ENCODE measurements at regions not wholly inside any gene's neighbourhood (a gene's known extent, or its start where the extent isn't known, plus 50 kb on each side); places are given as distances from the start of the nearest gene placed in this dataset.

GRCh38 chr3:102163039-102163817 lies 271.6 kb upstream of the ZPLD1 start:
- Histone ChIP-seq H3K36me3 (ENCODE audit: insufficient read depth, low read length) (no peaks in the 10 kb centered on the region), H2AFZ (ENCODE audit: low read length) (peak overlapping the region; percentile 40), H3K79me2 (ENCODE audit: insufficient read depth, low read length) (no peaks in the 10 kb centered on the region), H3K9me3 (ENCODE audit: insufficient read depth, low read depth, low read length) (no peaks in the 10 kb centered on the region), H3K9ac (ENCODE audit: low read depth, low read length, poor library complexity, severe bottlenecking) (peak overlapping the region; percentile 0), H3K4me1 (ENCODE audit: insufficient read depth, low read length, poor library complexity, severe bottlenecking) (peaks cover 21% of the 10 kb centered on the region), H3K4me3 (ENCODE audit: low read length, poor library complexity, severe bottlenecking) (peak overlapping the region; percentile 7), H3K4me2 (ENCODE audit: low read depth, low read length, poor library complexity, severe bottlenecking) (peak overlapping the region; percentile 25), H3K9me2 (replicated peaks; ENCODE audit: low read depth, low read length) (no peaks in the 10 kb centered on the region), H3F3A (ENCODE audit: low read depth) (no peaks in the 10 kb centered on the region), H3K27me3 (ENCODE audit: insufficient read depth, low read length, poor library complexity, severe bottlenecking) (no peaks in the 10 kb centered on the region), H4K20me1 (ENCODE audit: insufficient read depth, low read length, poor library complexity, severe bottlenecking) (no peaks in the 10 kb centered on the region)
- TF ChIP-seq, protein P1, sequence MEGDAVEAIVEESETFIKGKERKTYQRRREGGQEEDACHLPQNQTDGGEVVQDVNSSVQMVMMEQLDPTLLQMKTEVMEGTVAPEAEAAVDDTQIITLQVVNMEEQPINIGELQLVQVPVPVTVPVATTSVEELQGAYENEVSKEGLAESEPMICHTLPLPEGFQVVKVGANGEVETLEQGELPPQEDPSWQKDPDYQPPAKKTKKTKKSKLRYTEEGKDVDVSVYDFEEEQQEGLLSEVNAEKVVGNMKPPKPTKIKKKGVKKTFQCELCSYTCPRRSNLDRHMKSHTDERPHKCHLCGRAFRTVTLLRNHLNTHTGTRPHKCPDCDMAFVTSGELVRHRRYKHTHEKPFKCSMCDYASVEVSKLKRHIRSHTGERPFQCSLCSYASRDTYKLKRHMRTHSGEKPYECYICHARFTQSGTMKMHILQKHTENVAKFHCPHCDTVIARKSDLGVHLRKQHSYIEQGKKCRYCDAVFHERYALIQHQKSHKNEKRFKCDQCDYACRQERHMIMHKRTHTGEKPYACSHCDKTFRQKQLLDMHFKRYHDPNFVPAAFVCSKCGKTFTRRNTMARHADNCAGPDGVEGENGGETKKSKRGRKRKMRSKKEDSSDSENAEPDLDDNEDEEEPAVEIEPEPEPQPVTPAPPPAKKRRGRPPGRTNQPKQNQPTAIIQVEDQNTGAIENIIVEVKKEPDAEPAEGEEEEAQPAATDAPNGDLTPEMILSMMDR (conservative IDR thresholded peaks at IDR 0.05; ENCODE audit: low read length): no peak
- TF ChIP-seq EZH2phosphoT487 (IDR thresholded peaks at IDR 0.05; ENCODE audit: borderline replicate concordance): no peak

- no peak overlapping the region for H3K4me3 ChIP-seq (ENCODE audit: low read length, poor library complexity, severe bottlenecking)
- TF ChIP-seq EZH2phosphoT487 (IDR thresholded peaks at IDR 0.05; ENCODE audit: borderline replicate concordance): no peak
- TF ChIP-seq, protein P1 (conservative IDR thresholded peaks at IDR 0.05; ENCODE audit: low read length): no peak
These were observed 271.0 kb upstream of the ZPLD1 start for GRCh38 chr3:102163818-102164154.

GRCh38 chr3:102165367-102165766 lies 269.4 kb upstream of the ZPLD1 start:
- no peaks in the 10 kb centered on the region for H3K79me2 ChIP-seq (ENCODE audit: insufficient read depth, low read length)
- no peaks in the 10 kb centered on the region for H3K9me3 ChIP-seq (ENCODE audit: insufficient read depth, low read depth, low read length)
- no peaks in the 10 kb centered on the region for H3F3A ChIP-seq (ENCODE audit: low read depth)
- H3K9me2 ChIP-seq (replicated peaks; ENCODE audit: low read depth, low read length): no peaks in the 10 kb centered on the region
- no peak overlapping the region for H3K9ac ChIP-seq (ENCODE audit: low read depth, low read length, poor library complexity, severe bottlenecking)
- H3K4me2 ChIP-seq (ENCODE audit: low read depth, low read length, poor library complexity, severe bottlenecking): no peak overlapping the region
- no peaks in the 10 kb centered on the region for H3K36me3 ChIP-seq (ENCODE audit: insufficient read depth, low read length)
- TF ChIP-seq, protein P1 (conservative IDR thresholded peaks at IDR 0.05; ENCODE audit: low read length): no peak
- no peak for TF ChIP-seq EZH2phosphoT487 (IDR thresholded peaks at IDR 0.05; ENCODE audit: borderline replicate concordance)
- no peaks in the 10 kb centered on the region for H4K20me1 ChIP-seq (ENCODE audit: insufficient read depth, low read length, poor library complexity, severe bottlenecking)
- no peaks in the 10 kb centered on the region for H3K27me3 ChIP-seq (ENCODE audit: insufficient read depth, low read length, poor library complexity, severe bottlenecking)
- H3K4me3 ChIP-seq (ENCODE audit: low read length, poor library complexity, severe bottlenecking): no peak overlapping the region
- H3K4me1 ChIP-seq (ENCODE audit: insufficient read depth, low read length, poor library complexity, severe bottlenecking): peaks cover 21% of the 10 kb centered on the region
- no peak overlapping the region for H2AFZ ChIP-seq (ENCODE audit: low read length)

More at GRCh38 chr3:102163818-102164154, 271.0 kb upstream of the ZPLD1 start:
- no peaks in the 10 kb centered on the region for H3K9me3 ChIP-seq (ENCODE audit: insufficient read depth, low read depth, low read length)
- no peaks in the 10 kb centered on the region for H3K36me3 ChIP-seq (ENCODE audit: insufficient read depth, low read length)
- H3K9me2 ChIP-seq (replicated peaks; ENCODE audit: low read depth, low read length): no peaks in the 10 kb centered on the region
- H4K20me1 ChIP-seq (ENCODE audit: insufficient read depth, low read length, poor library complexity, severe bottlenecking): no peaks in the 10 kb centered on the region
- H3F3A ChIP-seq (ENCODE audit: low read depth): no peaks in the 10 kb centered on the region
- no peak overlapping the region for H3K9ac ChIP-seq (ENCODE audit: low read depth, low read length, poor library complexity, severe bottlenecking)
- H3K27me3 ChIP-seq (ENCODE audit: insufficient read depth, low read length, poor library complexity, severe bottlenecking): no peaks in the 10 kb centered on the region
- 0 out of 2 replicates have a peak overlapping the region, but pooled peaks have one; percentile 40 for H2AFZ ChIP-seq (ENCODE audit: low read length)
- no peaks in the 10 kb centered on the region for H3K79me2 ChIP-seq (ENCODE audit: insufficient read depth, low read length)
- H3K4me1 ChIP-seq (ENCODE audit: insufficient read depth, low read length, poor library complexity, severe bottlenecking): peaks cover 21% of the 10 kb centered on the region
- H3K4me2 ChIP-seq (ENCODE audit: low read depth, low read length, poor library complexity, severe bottlenecking): no peak overlapping the region

Data from Loucy (cell line).